ENCODE measurements at regions not wholly inside any gene's neighbourhood (a gene's known extent, or its start where the extent isn't known, plus 50 kb on each side); places are given as distances from the start of the nearest gene placed in this dataset.

- no peaks in the 10 kb centered on the region for H3K27me3 ChIP-seq
- intact Hi-C loops (cut with DNase I), result no loop called here
Observed at GRCh38 chr4:10184041-10184440, 67.4 kb upstream of the WDR1 start.

GRCh38 chr4:10183462-10183861 lies 66.9 kb upstream of the WDR1 start:
- Histone ChIP-seq H3K36me3 (no peaks in the 10 kb centered on the region), H3K9me3 (no peaks in the 10 kb centered on the region), H3K27me3 (no peaks in the 10 kb centered on the region), H3K27ac (no peak overlapping the region), H3K4me3 (no peak overlapping the region), H3K4me1 (peaks cover 0 to 40% (median 4%) of the 10 kb centered on the region in 9 donors)
- intact Hi-C loops (cut with DNase I), result no loop called here
- ATAC-seq, result no peak
- 78 to 87% methylated on average over 1 of the region's 1 CpG for WGBS, 2 donors
- DNase-seq, result no peak
- no peak for TF ChIP-seq CTCF (IDR thresholded peaks at IDR 0.05)

More at GRCh38 chr4:10184041-10184440, 67.4 kb upstream of the WDR1 start:
- Histone ChIP-seq H3K4me3 (no peak overlapping the region), H3K27ac (no peak overlapping the region), H3K9me3 (no peaks in the 10 kb centered on the region), H3K4me1 (peaks cover 0 to 40% (median 4%) of the 10 kb centered on the region in 9 donors), H3K36me3 (no peaks in the 10 kb centered on the region)
- ATAC-seq (no peak), DNase-seq (no peak)
- TF ChIP-seq CTCF (IDR thresholded peaks at IDR 0.05), result no peak
- WGBS, 2 donors, result 69 to 81% methylated on average over 5 of the region's 5 CpGs

- intact Hi-C loops (cut with DNase I), result no loop called here
- no peak for DNase-seq
- ATAC-seq, result no peak
- Histone ChIP-seq H3K9me3 (no peaks in the 10 kb centered on the region), H3K27ac (peak overlapping the region in 1 of 10 donors; percentile 81), H3K36me3 (no peaks in the 10 kb centered on the region), H3K4me1 (peaks cover 0 to 40% (median 4%) of the 10 kb centered on the region in 9 donors), H3K27me3 (no peaks in the 10 kb centered on the region), H3K4me3 (no peak overlapping the region)
- TF ChIP-seq CTCF (IDR thresholded peaks at IDR 0.05), result no peak
- 76 to 79% methylated on average over 6 of the region's 6 CpGs for WGBS, 2 donors
Observed at GRCh38 chr4:10182446-10183424, 66.1 kb upstream of the WDR1 start.

- intact Hi-C loops (cut with DNase I), result no loop called here
- H3K36me3 ChIP-seq, result no peaks in the 10 kb centered on the region
- H3K4me3 ChIP-seq, result no peak overlapping the region
- H3K27ac ChIP-seq, result peak overlapping the region in 2 of 10 donors; percentile 55 to 81
- no peak for TF ChIP-seq CTCF (IDR thresholded peaks at IDR 0.05)
- DNase-seq (no peak), ATAC-seq (no peak)
- H3K4me1 ChIP-seq, result peaks cover 0 to 40% (median 4%) of the 10 kb centered on the region in 9 donors
- no peaks in the 10 kb centered on the region for H3K27me3 ChIP-seq
- no peaks in the 10 kb centered on the region for H3K9me3 ChIP-seq
- 93 to 94% methylated on average over 8 of the region's 8 CpGs for WGBS, 2 donors
Observed at GRCh38 chr4:10181745-10182445, 65.3 kb upstream of the WDR1 start.
